NCI-H2171 (cell line): ENCODE measurements at regions not wholly inside any gene's neighbourhood (a gene's known extent, or its start where the extent isn't known, plus 50 kb on each side); places are given as distances from the start of the nearest gene placed in this dataset.

ENCODE experiments used
- DNase-seq: peaks from one replicate; lab custom pipeline; 2025; lab: John Stamatoyannopoulos, UW

- DNase-seq, result no peak
These were observed 394.7 kb upstream of the SULF2 start for GRCh38 chr20:48180024-48180423.

DNA sequence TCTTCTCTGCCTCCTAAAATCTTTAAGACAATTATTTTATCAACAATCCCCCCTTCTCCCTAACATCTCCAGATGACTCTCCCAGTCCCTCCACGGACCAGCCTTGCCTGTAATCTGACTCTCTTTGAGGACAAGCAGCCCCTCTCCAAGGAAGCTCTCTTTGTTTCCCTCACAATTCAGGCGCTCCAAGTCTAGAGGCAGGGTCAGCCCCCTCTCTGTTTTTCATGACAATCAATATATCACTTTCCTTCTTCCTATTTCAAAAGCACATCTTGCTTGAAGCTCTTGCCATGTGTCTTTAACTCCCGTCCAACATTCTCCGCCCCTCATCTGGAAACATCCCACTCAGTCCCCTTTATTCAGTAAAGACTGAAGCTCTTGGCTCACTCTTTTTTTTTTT lies 393.4 kb upstream of the SULF2 start:
- no peak for DNase-seq

DNA sequence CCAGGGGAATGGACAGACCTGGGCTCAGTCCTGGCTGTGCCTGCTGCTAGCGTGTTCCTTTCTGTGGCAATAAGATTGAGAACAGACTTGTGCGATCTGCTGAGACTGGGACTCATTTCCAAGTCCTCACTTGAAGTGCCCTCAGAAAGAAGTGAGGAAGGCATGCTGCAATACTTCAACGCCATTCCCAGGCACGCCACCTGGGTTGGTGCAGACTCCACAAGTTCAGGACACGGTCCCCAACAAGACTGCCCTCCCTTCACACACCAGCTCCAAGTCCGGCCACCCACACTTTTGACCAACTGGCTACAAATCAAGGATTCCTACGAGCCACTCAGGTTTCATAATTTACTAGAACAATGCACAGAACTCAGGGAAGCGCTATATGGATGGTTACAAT lies 391.8 kb upstream of the SULF2 start:
- DNase-seq, result no peak

DNA sequence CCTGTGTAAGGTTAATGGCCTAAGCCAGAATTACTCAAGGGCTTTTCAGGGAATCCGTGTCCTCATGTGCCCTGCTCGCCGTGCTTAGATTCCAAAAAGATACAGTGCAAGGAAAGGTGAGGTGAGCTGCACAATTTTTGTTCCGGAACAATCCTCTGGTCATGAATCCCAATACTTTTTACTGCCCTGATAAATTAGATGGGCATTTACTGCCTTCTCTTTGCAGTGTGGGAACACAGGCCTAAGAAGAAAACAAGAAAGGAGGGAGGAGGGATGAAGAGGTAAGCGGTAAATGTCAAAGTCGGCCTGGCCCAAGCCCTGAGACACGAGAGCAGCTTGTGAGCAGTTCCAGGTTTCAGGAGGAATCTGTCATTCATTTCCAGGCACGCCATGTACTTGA lies 390.9 kb upstream of the SULF2 start:
- no peak for DNase-seq

DNA sequence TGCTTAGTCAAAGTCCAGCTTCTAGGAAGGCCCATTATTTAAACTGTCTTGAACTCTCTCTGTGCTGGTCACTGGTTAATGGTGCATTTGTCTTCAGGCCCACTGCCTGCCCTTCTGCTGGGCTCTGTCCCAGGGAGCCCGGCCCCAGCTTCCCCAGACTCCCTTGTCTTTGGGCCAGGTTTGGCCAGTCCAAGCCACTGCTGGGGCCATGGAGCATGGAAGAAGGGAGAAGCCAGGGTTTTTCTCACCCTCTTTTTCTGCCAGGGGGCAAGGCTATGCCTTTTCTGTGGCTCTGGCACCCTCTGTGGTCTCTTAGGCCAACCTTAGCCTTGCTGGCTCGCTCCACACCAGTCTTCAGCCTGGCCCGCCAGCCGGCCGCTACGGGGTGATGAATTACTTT lies 390.0 kb upstream of the SULF2 start:
- no peak for DNase-seq

- no peak for DNase-seq
These were observed 387.0 kb upstream of the SULF2 start for GRCh38 chr20:48172357-48172702.

GRCh38 chr20:48171626-48172356 lies 386.5 kb upstream of the SULF2 start:
- no peak for DNase-seq

DNA sequence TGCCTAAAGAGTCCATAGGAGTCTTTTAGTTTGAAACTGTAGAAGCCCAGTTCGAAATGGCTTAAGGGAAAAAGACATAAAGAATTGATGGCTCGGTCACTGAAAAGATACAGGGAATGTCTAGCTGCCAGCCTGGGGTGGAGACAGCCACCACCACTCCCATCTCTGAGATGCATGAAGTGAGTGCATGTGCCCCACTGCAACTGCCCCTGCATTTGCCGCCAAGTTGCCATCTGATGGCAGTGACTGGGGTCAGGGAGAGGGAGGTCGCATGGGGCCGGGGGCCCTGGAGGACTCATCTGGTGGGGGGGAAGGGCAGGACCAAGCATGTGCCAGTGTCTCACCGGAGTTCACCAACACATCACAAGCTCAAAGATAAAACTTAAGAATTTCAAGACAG lies 385.8 kb upstream of the SULF2 start:
- no peak for DNase-seq

- no peak for DNase-seq
These were observed 385.3 kb upstream of the SULF2 start for GRCh38 chr20:48170625-48171024.

- DNase-seq, result no peak
These were observed 384.5 kb upstream of the SULF2 start for GRCh38 chr20:48169650-48170225.

DNA sequence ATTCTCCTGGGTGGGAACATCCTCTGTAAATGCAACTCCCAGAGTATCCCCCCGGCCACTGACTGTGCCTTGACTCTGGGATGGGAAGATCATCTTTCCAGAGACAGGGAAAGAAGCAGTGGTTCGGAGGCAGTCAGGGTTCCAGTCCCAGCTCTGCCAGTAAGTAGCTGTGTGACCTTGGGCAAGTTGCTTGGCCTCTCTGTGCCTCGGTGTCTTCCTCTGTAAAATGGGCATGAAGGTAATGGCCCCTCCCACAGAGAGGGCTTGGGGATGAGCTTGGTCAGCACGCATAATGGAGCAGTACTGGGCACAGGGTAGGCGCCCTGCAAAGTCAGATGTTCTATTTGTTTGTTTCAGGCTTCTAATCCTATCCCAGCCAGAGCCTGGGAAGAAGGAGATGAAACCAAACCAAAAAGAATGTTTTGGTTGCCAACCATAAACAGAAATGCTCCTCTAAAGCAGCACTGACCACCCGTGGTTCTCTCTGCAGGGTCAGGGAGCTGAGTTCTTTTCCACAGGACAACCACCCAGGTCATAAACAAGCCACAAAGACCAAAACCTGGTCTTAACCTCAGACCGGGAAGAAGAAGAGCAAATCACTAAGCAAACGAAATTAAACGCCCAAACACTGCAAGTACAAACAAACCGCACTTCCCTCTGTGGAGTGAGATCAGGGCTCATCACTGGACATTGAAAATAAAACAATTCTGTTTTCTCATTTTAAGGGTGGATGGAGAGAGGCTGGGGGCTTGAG lies 381.0 kb upstream of the SULF2 start:
- no peak for DNase-seq

DNA sequence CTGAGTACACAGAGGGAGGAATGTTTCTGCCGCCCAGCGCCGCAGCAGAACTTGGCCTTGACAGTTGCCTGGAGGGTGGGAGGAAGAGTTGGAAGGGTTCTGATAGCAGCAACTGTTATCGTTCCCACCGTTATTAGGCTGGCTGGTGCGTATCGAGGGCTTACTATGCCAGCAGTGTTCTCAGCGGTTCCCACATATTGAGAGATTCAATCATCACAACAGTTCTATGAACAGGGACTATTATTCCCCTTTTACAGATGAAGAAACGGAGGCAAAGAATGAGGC lies 380.1 kb upstream of the SULF2 start:
- no peak for DNase-seq

DNA sequence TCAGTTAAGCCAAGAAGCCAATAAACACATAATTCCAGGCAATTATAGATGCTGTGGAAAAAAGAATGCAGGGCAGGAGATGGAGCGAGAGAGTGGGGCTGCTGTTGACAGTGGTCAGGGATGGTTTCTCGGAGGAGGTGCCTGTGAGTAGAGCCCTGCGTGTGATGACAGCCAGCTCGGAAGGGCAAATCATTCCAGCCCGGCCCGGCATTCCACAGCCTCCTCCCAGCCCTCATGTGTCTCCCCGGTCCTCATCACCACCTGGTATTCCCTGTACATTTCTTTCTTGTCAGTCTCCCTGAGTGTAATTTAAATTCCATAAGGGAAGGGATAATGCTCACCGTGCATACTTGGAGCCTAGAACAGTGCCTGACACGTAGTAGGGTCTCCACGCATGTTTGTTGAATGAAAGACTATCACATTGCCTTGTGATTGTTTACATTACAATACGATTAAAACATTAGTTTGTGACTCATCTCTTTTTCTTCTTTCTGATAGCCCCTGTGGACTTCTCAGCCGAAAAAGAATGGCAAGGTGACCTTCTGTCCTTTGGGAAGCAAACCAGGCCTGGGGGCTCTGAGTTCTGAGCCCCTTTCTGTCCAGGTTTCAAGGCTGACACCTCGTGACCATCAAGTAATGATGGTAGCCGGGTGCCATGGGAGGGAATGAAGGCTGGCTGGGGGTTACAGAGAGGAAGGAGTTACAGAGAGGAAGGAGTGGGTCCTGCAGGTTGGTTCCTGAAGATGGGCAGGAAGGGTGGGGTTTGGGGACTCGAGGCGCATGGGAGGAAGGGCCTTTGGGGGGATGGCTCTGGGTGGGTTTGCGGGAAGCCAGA lies 379.5 kb upstream of the SULF2 start:
- no peak for DNase-seq

- DNase-seq, result no peak
These were observed 378.8 kb upstream of the SULF2 start for GRCh38 chr20:48164034-48164433.

DNA sequence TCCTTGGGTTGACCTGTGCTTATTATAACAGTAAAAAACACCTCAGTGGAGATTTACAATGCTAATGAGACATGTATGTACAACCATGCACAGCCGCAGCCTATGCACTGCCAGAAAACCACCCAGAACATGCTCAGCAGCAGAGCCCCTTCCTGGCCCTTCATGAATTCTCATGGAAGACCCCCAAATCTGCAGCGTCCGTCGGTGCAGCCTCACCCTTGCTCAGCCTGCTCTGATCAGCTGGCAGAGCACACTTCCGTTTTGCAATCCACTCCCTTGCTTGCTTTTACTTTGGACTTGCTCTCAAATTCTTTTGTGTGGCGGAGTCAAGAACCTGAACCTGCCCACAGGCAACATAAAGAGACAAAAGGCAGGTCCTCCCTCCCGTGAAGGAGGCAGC lies 378.2 kb upstream of the SULF2 start:
- DNase-seq, result no peak

DNA sequence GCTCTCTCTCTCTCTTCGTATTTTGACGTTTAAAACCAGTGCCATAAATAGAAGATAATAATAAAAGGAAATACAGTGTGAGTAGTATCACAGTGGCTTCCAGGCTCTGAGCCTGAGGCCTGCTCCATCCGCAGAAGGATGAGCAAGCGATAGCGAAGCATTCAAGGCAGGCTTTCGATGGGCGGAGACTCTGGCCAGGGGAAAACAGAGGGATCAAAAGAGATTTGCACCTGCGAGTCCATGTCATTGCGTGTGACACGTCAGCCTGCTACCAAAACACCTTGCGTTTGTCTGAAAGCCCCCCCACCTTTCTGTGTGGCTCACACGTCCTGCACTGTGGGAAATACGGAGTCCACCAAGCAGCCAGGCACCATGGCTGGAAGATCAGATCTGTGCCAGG lies 377.3 kb upstream of the SULF2 start:
- DNase-seq, result no peak

DNA sequence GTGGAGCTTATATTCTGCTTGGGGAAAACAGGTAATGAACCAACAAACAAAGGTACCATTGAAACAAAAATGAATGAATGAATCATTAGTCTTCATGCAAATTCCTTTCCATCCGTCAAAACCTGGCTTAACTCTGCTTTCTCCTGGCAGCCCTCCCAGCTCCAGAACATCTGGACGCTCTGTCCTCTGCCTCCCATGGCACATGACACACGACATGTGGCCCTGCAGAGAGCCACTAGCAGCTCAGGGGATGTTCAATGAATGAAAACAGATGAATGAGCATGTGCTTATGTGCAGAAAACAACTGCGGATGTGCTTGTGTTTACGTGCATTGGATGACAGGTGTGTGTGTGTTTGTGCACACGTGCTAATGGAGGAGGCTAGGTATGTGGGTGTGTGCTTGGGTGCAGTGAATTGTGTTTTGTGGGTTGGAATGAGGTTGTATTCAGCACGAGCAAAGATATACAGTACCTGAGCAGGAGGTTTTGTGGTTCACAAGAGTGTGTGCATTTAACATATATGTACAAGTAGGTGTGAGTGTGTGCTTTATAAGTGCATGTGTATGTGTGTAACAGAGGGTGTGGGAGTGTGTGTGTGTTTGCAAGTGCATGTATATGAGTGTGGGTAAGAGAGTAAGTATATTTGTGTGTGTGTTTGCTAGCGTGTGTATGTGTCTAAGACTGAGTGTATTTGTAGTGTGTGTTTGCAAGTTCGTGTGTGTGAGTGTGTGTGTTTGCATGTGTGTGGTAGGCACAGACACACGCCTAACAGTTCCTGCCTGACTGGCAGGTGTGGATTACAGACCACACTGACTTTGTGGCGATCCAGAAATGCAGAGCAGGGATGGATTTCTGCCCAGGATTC lies 374.1 kb upstream of the SULF2 start:
- DNase-seq, result peak; percentile 59

DNA sequence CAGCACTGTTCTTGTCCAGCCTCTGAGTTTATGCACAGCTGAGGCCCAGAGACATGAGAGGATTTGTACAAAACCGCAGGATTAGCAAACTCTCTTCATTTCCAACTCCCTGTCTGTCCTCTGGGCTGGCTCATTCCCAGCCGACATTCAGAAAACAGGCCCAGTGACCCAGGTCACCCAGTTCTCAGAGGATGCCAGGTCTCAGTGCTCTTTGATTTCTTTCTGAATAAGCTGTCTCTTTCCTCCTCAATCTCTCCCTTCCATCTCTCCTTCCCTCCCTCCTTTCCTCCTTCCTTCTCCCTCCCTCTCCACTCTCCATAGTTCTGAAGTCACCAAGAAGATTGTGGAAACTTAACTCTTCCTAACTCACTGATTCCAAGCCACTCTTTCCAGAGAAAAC lies 372.7 kb upstream of the SULF2 start:
- no peak for DNase-seq

DNA sequence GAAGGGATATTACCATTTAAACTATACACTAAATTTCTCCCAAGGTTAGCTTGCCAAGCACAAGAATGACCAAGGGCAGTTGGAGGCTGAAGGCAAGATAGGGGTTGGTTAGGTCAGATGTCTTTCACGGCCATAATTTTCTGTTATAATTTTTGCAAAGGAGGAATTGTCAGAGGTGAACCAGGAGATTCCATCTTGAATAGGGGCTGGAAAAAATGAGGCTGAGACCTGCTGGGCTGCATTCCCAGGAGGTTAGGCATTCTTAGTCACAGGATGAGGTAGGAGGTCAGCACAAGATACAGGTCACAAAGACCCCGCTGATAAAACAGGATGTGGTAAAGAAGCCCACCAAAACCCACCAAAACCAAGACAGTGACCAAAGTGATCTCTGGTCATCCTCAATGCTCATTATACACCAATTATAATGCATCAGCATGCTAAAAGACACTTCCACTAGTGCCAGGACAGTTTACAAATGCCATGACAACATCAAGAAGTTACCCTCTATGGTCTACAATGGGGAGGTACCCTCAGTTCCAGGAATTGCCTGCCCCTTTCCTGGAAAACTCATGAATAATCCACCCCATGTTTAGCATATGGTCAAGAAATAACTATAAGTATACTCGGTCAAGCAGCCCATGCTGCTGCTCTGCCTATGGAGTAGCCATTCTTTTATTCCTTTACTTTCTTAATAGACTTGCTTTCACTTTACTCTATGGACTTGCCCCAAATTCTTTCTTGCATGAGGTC lies 371.8 kb upstream of the SULF2 start:
- no peak for DNase-seq

GRCh38 chr20:48156521-48156920 lies 371.2 kb upstream of the SULF2 start:
- DNase-seq, result no peak

- DNase-seq, result peak; percentile 74
These were observed 370.0 kb upstream of the SULF2 start for GRCh38 chr20:48155268-48155667.
